ENCODE measurements at regions not wholly inside any gene's neighbourhood (a gene's known extent, or its start where the extent isn't known, plus 50 kb on each side); places are given as distances from the start of the nearest gene placed in this dataset.

- no peak overlapping the region for H3K4me3 ChIP-seq (ENCODE audit: low read depth, poor library complexity, severe bottlenecking)
- WGBS, 2 donors = 15 to 18% methylated on average over 2 of the region's 2 CpGs
- intact Hi-C loops (cut with DNase I; ENCODE audit: low total_unique reads) = no loop called here
- DNase-seq (ENCODE audit: low spot score in 2 of 2) = no peak
- TF ChIP-seq CTCF (IDR thresholded peaks at IDR 0.05) (no peak), POLR2A (IDR thresholded peaks at IDR 0.05) (no peak)
Observed at GRCh38 chr6:23414051-23414445, 712.0 kb upstream of the NRSN1 start.

GRCh38 chr6:23414922-23415321, 711.1 kb upstream of the NRSN1 start:
- intact Hi-C loops (cut with DNase I; ENCODE audit: low total_unique reads) = no loop called here
- TF ChIP-seq POLR2A (IDR thresholded peaks at IDR 0.05) = no peak
- no peak for TF ChIP-seq CTCF (IDR thresholded peaks at IDR 0.05)
- WGBS, 2 donors = 62 to 82% methylated on average over 3 of the region's 3 CpGs
- no peak for DNase-seq (ENCODE audit: low spot score in 2 of 2)
- no peak overlapping the region for H3K4me3 ChIP-seq (ENCODE audit: low read depth, poor library complexity, severe bottlenecking)

- 87 to 88% methylated on average over 5 of the region's 5 CpGs for WGBS, 2 donors
- TF ChIP-seq POLR2A (IDR thresholded peaks at IDR 0.05) = no peak
- TF ChIP-seq CTCF (IDR thresholded peaks at IDR 0.05) = no peak
- H3K4me3 ChIP-seq (ENCODE audit: low read depth, poor library complexity, severe bottlenecking) = no peak overlapping the region
- intact Hi-C loops (cut with DNase I; ENCODE audit: low total_unique reads) = no loop called here
- no peak for DNase-seq (ENCODE audit: low spot score in 2 of 2)
Observed at GRCh38 chr6:23415819-23416427, 710.1 kb upstream of the NRSN1 start.

GRCh38 chr6:23417133-23417532, 708.9 kb upstream of the NRSN1 start:
- TF ChIP-seq POLR2A (IDR thresholded peaks at IDR 0.05) (no peak), CTCF (IDR thresholded peaks at IDR 0.05) (no peak)
- intact Hi-C loops (cut with DNase I; ENCODE audit: low total_unique reads) = no loop called here
- no peak for DNase-seq (ENCODE audit: low spot score in 2 of 2)
- WGBS, 2 donors = 86 to 87% methylated on average over 9 of the region's 9 CpGs
- no peak overlapping the region for H3K4me3 ChIP-seq (ENCODE audit: low read depth, poor library complexity, severe bottlenecking)

- TF ChIP-seq CTCF (IDR thresholded peaks at IDR 0.05) (no peak), POLR2A (IDR thresholded peaks at IDR 0.05) (no peak)
- H3K4me3 ChIP-seq (ENCODE audit: low read depth, poor library complexity, severe bottlenecking) = no peak overlapping the region
- intact Hi-C loops (cut with DNase I; ENCODE audit: low total_unique reads) = no loop called here
- no peak for DNase-seq (ENCODE audit: low spot score in 2 of 2)
- 85 to 91% methylated on average over 3 of the region's 3 CpGs for WGBS, 2 donors
Observed at GRCh38 chr6:23418095-23418494, 707.9 kb upstream of the NRSN1 start.

GRCh38 chr6:23419046-23419445, 707.0 kb upstream of the NRSN1 start:
- DNase-seq (ENCODE audit: low spot score in 2 of 2) = no peak
- intact Hi-C loops (cut with DNase I; ENCODE audit: low total_unique reads) = no loop called here
- H3K4me3 ChIP-seq (ENCODE audit: low read depth, poor library complexity, severe bottlenecking) = no peak overlapping the region
- TF ChIP-seq CTCF (IDR thresholded peaks at IDR 0.05) (no peak), POLR2A (IDR thresholded peaks at IDR 0.05) (no peak)
- 92 to 95% methylated on average over 1 of the region's 1 CpG for WGBS, 2 donors
